Neural cell (in vitro differentiated cells): ENCODE measurements at regions not wholly inside any gene's neighbourhood (a gene's known extent, or its start where the extent isn't known, plus 50 kb on each side); places are given as distances from the start of the nearest gene placed in this dataset.

Experiments used
- H2AFZ ChIP-seq: fragments of 200-600, 300-800 bp; sonication (generic), shearing (Covaris generic); 2 replicates; pipeline ENCODE4 v1.6.0; 2014; ENCODE audit warnings: low read depth, mild to moderate bottlenecking, antibody characterized with exemption, low read length, moderate library complexity
- H3F3A ChIP-seq: fragments of 200-600 bp; shearing (Covaris generic); 2 replicates; pipeline ENCODE4 v1.6.1; 2016; ENCODE audit warnings: mild to moderate bottlenecking, moderate library complexity, mixed read lengths, antibody characterized with exemption, low read length; ENCODE audit not compliant: insufficient read depth, poor library complexity, severe bottlenecking
- H3K27ac ChIP-seq: fragments of 200-600, 300-800 bp; sonication (generic), shearing (Covaris generic); 2 replicates; pipeline ENCODE4 v1.5.1; 2014; ENCODE audit warnings: mild to moderate bottlenecking, low read length, moderate library complexity
- H3K27me3 ChIP-seq: fragments of 300-800, 200-600 bp; sonication (generic), shearing (Covaris generic); 2 replicates; pipeline ENCODE4 v1.6.0; 2014; ENCODE audit warnings: mild to moderate bottlenecking, low read depth, low read length, moderate library complexity; ENCODE audit not compliant: insufficient read depth
- H3K36me3 ChIP-seq: fragments of 300-800, 200-600 bp; sonication (generic), shearing (Covaris generic); 2 replicates; pipeline ENCODE4 v1.5.1; 2014; ENCODE audit warnings: mild to moderate bottlenecking, antibody characterized with exemption, low read length, moderate library complexity; ENCODE audit not compliant: insufficient read depth
- H3K4me2 ChIP-seq: fragments of 300-800, 200-600 bp; sonication (generic), shearing (Covaris generic); 2 replicates; pipeline ENCODE4 v1.6.0; 2014; ENCODE audit warnings: mild to moderate bottlenecking, low read length
- H3K4me3 ChIP-seq: fragments of 300-800, 200-600 bp; sonication (generic), shearing (Covaris generic); 2 replicates; pipeline ENCODE4 v1.5.1; 2014; ENCODE audit warnings: mild to moderate bottlenecking, low read length, moderate library complexity
- H3K79me2 ChIP-seq: fragments of 200-600 bp; shearing (Covaris generic); replicated peaks from 2 replicates; pipeline ENCODE4 v1.6.0; 2014; ENCODE audit warnings: mild to moderate bottlenecking, low read length, moderate library complexity; ENCODE audit not compliant: insufficient read depth
- H3K9ac ChIP-seq: fragments of 300-800, 200-600 bp; sonication (generic), shearing (Covaris generic); 2 replicates; pipeline ENCODE4 v1.6.1; 2016; ENCODE audit warnings: mild to moderate bottlenecking, low read length, mixed read lengths
- H3K9me2 ChIP-seq: fragments of 200-600 bp; shearing (Covaris generic); 2 replicates; pipeline ENCODE4 v1.6.1; 2016; ENCODE audit warnings: mild to moderate bottlenecking, low read length, mixed read lengths; ENCODE audit not compliant: insufficient read depth
- H3K9me3 ChIP-seq: fragments of 200-600, 300-800 bp; sonication (generic), shearing (Covaris generic); 2 replicates; pipeline ENCODE4 v1.6.1; 2016; ENCODE audit warnings: mild to moderate bottlenecking, mixed run types, low read length, moderate library complexity, mixed read lengths
- H4K20me1 ChIP-seq: fragments of 200-600 bp; shearing (Covaris generic); 2 replicates; pipeline ENCODE4 v1.6.1; 2016; ENCODE audit warnings: mild to moderate bottlenecking, mixed run types; ENCODE audit not compliant: insufficient read depth
- EP300 ChIP-seq: fragments of 450-650 bp; conservative IDR thresholded peaks from 2 replicates; pipeline ENCODE4 v1.6.1; 2014; ENCODE audit warnings: antibody characterized with exemption, mild to moderate bottlenecking, moderate library complexity; ENCODE audit not compliant: poor library complexity, severe bottlenecking
- EZH2 ChIP-seq: fragments of 200-600, 300-800 bp; shearing (Covaris generic), sonication (generic); IDR thresholded peaks from 2 replicates; pipeline ENCODE4 v1.6.1; 2014; ENCODE audit warnings: antibody characterized with exemption, low read length, borderline replicate concordance, mild to moderate bottlenecking; ENCODE audit not compliant: insufficient read depth, poor library complexity, severe bottlenecking
- MXI1 ChIP-seq: fragments of 450-650 bp; conservative IDR thresholded peaks from 2 replicates; pipeline ENCODE4 v1.6.1; 2014; ENCODE audit warnings: antibody characterized with exemption, mild to moderate bottlenecking; ENCODE audit not compliant: poor library complexity, severe bottlenecking
- POLR2AphosphoS5 ChIP-seq: IDR thresholded peaks from 2 replicates; pipeline ENCODE4 v1.6.1; 2012
- RAD21 ChIP-seq: fragments of 450-650 bp; conservative IDR thresholded peaks from 2 replicates; pipeline ENCODE4 v1.6.1; 2014; ENCODE audit warnings: antibody characterized with exemption, mild to moderate bottlenecking, moderate library complexity
- SMC3 ChIP-seq: fragments of 450-650 bp; conservative IDR thresholded peaks from 2 replicates; pipeline ENCODE4 v1.6.1; 2014; ENCODE audit warnings: antibody characterized with exemption, mild to moderate bottlenecking, moderate library complexity; ENCODE audit not compliant: poor library complexity
- TAF1 ChIP-seq: IDR thresholded peaks from 2 replicates; pipeline ENCODE4 v1.6.1; 2012; ENCODE audit warnings: low read depth
- TF ChIP-seq, protein P1 (sequence below): fragments of 450-650 bp; IDR thresholded peaks from 2 replicates; pipeline ENCODE4 v1.5.1; 2014; ENCODE audit warnings: antibody characterized with exemption, mild to moderate bottlenecking, moderate library complexity; ENCODE audit not compliant: poor library complexity, severe bottlenecking
- TF ChIP-seq, protein P2 (sequence below): IDR thresholded peaks from 2 replicates; pipeline ENCODE4 v1.6.1; 2012; ENCODE audit warnings: borderline replicate concordance

DNA sequence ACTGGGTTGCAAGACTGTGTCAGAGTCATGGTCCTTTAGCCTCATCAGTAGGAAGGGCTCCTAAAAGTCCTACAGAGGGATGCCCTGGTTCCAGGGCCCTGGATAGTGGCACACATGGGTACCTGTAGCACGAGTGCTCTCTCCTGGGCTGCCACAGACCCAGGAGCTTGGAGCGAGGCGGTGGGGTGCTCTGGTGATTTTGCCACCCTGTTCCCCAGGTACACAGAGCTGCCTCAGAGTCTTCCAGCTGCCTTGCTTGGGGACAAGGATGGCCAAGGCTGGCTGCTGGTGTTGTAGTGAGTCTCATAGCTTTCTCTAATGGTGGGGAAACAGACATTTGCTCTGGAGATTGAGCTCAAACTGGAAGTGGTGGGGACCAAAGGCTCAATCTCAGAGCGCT, 53.9 kb upstream of the OLFM4 start:
- Histone ChIP-seq H3K9me3 (no peaks in the 10 kb centered on the region), H4K20me1 (no peaks in the 10 kb centered on the region), H3K79me2 (no peaks in the 10 kb centered on the region), H3K4me3 (no peak overlapping the region), H3F3A (no peaks in the 10 kb centered on the region), H3K27ac (no peak overlapping the region), H3K9ac (no peak overlapping the region), H2AFZ (no peak overlapping the region), H3K36me3 (no peaks in the 10 kb centered on the region), H3K4me2 (no peak overlapping the region), H3K9me2 (no peaks in the 10 kb centered on the region), H3K27me3 (no peaks in the 10 kb centered on the region)
- TF ChIP-seq TAF1 = no peak
- no peak for TF ChIP-seq EP300
- TF ChIP-seq, protein P1, sequence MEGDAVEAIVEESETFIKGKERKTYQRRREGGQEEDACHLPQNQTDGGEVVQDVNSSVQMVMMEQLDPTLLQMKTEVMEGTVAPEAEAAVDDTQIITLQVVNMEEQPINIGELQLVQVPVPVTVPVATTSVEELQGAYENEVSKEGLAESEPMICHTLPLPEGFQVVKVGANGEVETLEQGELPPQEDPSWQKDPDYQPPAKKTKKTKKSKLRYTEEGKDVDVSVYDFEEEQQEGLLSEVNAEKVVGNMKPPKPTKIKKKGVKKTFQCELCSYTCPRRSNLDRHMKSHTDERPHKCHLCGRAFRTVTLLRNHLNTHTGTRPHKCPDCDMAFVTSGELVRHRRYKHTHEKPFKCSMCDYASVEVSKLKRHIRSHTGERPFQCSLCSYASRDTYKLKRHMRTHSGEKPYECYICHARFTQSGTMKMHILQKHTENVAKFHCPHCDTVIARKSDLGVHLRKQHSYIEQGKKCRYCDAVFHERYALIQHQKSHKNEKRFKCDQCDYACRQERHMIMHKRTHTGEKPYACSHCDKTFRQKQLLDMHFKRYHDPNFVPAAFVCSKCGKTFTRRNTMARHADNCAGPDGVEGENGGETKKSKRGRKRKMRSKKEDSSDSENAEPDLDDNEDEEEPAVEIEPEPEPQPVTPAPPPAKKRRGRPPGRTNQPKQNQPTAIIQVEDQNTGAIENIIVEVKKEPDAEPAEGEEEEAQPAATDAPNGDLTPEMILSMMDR = no peak
- TF ChIP-seq, protein P2, sequence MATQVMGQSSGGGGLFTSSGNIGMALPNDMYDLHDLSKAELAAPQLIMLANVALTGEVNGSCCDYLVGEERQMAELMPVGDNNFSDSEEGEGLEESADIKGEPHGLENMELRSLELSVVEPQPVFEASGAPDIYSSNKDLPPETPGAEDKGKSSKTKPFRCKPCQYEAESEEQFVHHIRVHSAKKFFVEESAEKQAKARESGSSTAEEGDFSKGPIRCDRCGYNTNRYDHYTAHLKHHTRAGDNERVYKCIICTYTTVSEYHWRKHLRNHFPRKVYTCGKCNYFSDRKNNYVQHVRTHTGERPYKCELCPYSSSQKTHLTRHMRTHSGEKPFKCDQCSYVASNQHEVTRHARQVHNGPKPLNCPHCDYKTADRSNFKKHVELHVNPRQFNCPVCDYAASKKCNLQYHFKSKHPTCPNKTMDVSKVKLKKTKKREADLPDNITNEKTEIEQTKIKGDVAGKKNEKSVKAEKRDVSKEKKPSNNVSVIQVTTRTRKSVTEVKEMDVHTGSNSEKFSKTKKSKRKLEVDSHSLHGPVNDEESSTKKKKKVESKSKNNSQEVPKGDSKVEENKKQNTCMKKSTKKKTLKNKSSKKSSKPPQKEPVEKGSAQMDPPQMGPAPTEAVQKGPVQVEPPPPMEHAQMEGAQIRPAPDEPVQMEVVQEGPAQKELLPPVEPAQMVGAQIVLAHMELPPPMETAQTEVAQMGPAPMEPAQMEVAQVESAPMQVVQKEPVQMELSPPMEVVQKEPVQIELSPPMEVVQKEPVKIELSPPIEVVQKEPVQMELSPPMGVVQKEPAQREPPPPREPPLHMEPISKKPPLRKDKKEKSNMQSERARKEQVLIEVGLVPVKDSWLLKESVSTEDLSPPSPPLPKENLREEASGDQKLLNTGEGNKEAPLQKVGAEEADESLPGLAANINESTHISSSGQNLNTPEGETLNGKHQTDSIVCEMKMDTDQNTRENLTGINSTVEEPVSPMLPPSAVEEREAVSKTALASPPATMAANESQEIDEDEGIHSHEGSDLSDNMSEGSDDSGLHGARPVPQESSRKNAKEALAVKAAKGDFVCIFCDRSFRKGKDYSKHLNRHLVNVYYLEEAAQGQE = no peak

DNA sequence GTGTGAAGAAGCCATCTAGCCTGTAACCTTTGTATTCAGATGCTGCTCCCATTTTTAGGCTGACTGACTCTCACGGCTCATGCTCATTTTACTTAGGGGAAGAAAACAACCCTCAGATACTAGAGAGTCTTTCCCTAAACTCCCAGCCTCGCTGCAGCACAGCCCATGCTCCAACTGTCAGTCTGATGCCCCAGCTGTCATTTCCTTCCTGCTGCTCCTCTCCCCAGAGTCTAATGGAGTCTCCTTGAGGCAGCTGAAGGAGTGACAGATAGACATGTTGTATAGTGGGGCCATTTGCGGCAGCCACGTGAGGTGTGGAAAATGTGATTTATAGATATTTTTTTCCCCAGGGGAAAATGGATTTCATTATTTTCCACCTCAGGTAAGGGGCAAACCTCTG, 59.2 kb upstream of the OLFM4 start:
- Histone ChIP-seq H3K9ac (no peak overlapping the region), H3K27ac (no peak overlapping the region), H3F3A (no peaks in the 10 kb centered on the region), H3K4me2 (peak overlapping the region; percentile 49), H2AFZ (no peak overlapping the region), H3K4me3 (peak overlapping the region; percentile 20), H3K36me3 (no peaks in the 10 kb centered on the region), H3K9me2 (no peaks in the 10 kb centered on the region), H3K79me2 (no peaks in the 10 kb centered on the region), H4K20me1 (no peaks in the 10 kb centered on the region), H3K9me3 (no peaks in the 10 kb centered on the region), H3K27me3 (peaks cover 14% of the 10 kb centered on the region)
- TF ChIP-seq, protein P2 = no peak
- TF ChIP-seq RAD21 (peak; percentile 13), EZH2 (no peak), POLR2AphosphoS5 (peak; percentile 90), MXI1 (peak; percentile 15), EP300 (peak; percentile 97), SMC3 (peak; percentile 19)
- TF ChIP-seq, protein P1 = no peak
